Embryonic facial prominence (tissue), 1 donor: ENCODE measurements at regions not wholly inside any gene's neighbourhood (a gene's known extent, or its start where the extent isn't known, plus 50 kb on each side); places are given as distances from the start of the nearest gene placed in this dataset.
A peak's percentile ranks its signal among the peaks of the same experiment; 100 is the strongest.

Experiments
- DNase-seq: peaks from one replicate; pipeline ENCODE4 v3.0.0-alpha.2; 2016; ENCODE audit errors: extremely low spot score

- DNase-seq, result no peak
These were observed 327.0 kb upstream of the PLET1 start for GRCh38 chr11:112587664-112588063.

DNA sequence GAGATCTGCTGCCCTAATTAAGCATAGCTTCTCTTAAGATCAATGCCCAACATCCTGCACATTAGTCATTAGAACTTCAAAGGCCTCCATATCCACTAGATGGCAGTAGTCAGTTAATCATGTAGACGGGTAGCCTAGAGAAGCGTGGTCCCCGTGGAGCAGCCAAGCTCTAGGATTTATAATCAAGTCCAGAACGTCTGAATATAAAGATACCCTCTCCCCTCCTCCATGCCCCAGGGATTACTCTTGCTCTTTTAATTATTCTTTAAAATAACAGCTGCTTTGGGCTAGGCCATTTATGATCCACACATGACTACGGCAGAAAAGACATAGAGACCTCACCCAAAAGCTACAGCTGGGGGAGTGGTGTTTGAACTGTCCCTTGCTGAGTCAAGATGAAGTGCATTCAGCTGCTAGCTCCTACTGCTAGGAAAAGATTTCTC lies 327.6 kb upstream of the PLET1 start:
- peak; percentile 87 for DNase-seq

DNA sequence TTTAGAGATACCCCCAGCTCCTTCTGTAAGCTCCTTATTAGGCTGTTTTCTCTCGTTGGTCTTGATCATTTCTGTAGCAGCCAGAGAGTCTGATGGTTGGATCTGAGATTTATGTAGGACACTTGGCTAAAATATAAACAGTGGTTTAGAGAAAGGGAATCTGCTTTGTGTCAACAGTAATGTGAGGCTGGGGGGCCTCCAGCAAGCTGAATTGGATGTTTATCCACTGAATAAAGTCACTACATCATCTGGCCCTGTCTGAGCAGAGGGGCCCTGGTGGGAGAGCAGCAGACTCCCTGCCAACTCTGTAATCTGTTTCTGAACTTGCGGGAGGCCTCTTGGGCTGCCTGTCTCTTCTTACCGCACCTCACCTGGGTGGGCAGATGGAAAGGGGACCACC lies 328.5 kb upstream of the PLET1 start:
- DNase-seq, result no peak

- DNase-seq, result no peak
These were observed 330.1 kb upstream of the PLET1 start for GRCh38 chr11:112590764-112591163.

DNA sequence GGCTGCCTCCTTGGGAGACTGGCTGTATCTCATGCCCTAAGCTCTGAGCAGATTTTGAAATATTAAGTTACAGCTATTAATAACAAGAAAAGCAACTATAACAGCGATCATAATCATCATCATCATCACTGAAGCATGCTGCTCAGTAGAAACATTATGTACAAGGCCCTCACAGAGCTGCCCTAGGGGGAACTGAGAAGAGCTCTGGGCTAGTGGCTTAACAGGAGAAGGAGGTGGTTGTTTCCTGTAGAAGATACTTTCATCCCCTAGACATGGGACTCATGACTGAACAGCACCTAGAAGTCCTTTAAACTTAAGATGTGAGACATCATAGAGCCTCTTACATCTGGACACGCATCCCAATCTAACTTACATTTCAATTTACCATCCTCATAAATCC lies 332.8 kb upstream of the PLET1 start:
- no peak for DNase-seq

GRCh38 chr11:112596324-112596723 lies 335.7 kb upstream of the PLET1 start:
- DNase-seq, result no peak

- no peak for DNase-seq
These were observed 336.7 kb upstream of the PLET1 start for GRCh38 chr11:112597286-112597790.

DNA sequence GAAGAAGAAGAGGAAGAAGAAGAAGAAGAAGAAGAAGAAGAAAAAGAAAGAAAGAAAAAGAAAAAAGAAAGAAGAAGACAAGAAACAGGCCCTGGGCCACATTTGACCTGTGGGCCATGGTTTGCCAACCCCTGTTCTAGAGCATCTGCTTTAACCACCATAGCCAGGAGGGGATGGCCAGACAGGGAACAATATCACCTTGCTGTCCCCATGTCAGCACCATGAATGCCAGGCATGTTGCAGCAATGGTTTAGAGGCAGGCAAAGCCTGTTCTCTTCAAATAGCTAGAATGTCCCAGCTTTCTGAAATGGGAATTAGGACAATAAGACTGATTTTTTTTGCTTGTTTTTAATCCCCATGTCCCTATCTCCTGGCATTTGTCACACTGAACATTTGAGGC lies 338.6 kb upstream of the PLET1 start:
- DNase-seq, result no peak

- no peak for DNase-seq
These were observed 339.3 kb upstream of the PLET1 start for GRCh38 chr11:112599856-112600533.

DNA sequence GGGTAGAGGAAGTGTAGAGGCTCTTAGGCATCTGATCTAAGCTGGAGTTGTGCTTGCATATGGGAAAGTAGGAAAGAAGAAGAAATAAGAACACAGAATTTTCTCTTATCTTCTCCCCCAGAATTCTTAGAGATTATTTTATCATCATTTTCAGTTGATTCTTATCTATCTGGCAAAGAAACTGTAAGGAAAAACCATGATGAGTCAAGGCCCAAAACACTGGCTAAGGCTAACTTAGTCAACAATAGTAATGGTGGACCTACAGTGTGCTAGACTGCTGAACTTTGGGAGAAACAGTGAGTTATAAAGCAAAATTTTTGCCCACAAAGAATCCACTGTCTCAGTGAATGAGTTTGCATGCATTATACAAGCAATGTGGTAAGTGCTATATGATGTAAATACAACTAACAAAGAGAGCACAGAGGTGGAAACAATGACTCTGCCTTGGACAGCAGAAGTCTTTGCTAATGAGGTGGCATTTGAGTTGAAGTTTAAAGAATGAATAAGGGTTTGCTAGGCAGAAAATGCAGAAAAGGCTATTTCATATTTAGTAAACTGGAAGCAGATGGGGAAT lies 344.5 kb upstream of the PLET1 start:
- DNase-seq, result no peak

DNA sequence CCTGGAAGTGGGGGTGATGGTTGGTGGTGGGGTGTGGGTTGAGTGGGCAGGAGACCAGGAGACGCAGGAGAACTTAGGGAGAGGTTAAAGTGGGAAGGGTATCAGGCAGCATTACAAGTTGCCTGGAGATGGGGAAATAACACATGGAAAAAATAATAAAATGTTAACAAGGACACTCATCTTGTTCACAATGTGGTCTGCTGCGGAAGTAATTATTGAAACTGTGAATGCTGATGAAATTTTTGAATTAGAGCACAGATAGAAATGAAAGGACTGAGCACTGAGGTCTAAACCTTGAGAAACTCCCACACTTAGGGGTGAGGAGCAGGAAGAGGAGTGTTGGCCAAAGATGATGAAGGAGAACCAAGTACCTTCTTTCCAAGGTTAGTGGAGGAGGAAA lies 346.0 kb upstream of the PLET1 start:
- DNase-seq, result no peak

GRCh38 chr11:112608509-112608908 lies 347.8 kb upstream of the PLET1 start:
- DNase-seq, result no peak

DNA sequence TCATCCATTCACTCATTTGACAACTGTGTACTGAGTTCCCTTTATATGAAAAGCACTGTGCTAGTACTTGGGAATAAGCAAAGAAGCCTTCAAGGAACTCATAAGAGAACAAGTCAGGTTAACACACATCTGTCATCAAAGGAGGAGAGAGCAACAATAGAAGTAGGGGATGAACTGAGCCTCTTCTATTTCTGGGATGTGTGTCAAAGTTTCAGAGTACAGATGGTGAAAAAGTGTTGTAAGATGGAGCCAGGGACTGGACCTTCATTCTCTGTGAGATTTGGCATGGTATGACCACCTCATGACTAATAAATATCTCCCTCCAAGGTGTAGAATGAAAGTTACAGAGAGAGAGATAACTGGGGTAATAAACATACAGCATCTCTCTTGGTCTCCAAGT lies 349.8 kb upstream of the PLET1 start:
- DNase-seq, result no peak

GRCh38 chr11:112610996-112611750 lies 350.0 kb upstream of the NCAM1 start:
- no peak for DNase-seq

GRCh38 chr11:112611771-112612170 lies 349.4 kb upstream of the NCAM1 start:
- DNase-seq, result no peak

GRCh38 chr11:112612250-112612849 lies 348.9 kb upstream of the NCAM1 start:
- DNase-seq, result no peak

GRCh38 chr11:112613051-112613972 lies 347.9 kb upstream of the NCAM1 start:
- no peak for DNase-seq

DNA sequence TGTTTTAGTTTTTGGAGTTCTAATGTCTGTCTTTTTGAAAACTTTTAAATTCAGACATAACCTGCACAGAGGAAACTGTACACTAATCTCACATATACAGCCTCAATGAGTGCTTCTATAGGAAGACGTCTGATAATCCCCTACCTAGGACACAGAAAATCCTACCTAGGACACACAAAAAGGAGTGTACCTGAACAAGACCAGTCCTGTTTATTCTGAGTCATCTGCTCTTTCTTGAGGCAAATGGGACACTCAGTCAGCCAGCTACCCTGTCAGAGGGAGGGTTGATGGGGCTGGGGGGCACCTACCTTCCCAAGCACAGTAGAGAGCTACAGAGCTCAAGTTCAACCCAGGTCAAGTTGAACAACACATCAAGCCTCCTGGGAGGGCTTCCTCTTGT lies 346.6 kb upstream of the NCAM1 start:
- no peak for DNase-seq

DNA sequence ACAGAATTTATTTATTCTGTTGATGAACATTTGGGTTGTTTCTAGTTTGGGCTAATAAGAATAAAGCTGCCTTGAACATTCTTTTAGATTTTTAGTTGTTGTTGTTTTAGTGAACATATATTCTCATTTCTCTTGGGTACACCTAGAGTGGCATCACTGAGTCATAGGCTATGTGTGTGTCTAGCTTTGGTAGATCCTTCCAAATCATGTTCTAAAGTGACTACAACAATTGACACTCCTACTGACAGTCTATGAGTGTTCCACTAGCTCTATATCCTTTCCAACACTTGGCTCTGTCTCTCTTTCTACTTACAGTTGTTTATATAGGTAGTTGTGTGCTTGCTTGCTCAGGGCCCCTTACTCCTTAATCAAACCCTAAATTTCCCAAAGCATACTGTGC lies 346.0 kb upstream of the NCAM1 start:
- no peak for DNase-seq

DNA sequence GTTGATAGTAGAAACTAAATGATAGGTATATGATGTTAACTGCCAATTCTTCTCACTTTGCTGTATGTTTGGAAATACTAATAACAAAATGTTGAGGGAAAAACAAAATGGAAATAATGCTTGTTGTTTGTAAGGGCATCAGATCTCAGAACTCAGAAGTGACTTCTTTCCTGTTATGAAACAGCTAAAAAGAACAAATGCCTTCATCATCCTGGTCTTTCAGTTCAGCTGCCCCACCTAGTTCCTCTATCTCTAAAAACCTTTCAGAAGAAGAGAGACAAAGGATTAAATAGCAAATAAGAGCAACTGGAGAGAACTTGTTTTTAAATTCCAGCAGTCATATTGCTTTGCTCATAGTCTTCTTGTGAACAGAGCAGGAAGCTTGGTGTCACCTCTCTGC lies 345.3 kb upstream of the NCAM1 start:
- DNase-seq, result no peak

GRCh38 chr11:112616327-112617097 lies 344.7 kb upstream of the NCAM1 start:
- DNase-seq, result no peak
